Stimulated activated CD8-positive, alpha-beta memory T cell treated with anti-CD3 and anti-CD28 coated beads, Interleukin-12 subunit alpha, Interleukin-12 subunit beta, amount 100 ng/mL, for 4 hours (primary cell): ENCODE measurements at regions not wholly inside any gene's neighbourhood (a gene's known extent, or its start where the extent isn't known, plus 50 kb on each side); places are given as distances from the start of the nearest gene placed in this dataset.

Source experiments
- DNase-seq: peaks from one replicate; pipeline ENCODE4 v3.0.0-alpha.2; 2020; ENCODE audit warnings: low read depth

GRCh38 chr3:124178531-124178930 is 186.6 kb upstream of the ROPN1 start:
- no peak for DNase-seq

GRCh38 chr3:124200407-124200806 is 208.5 kb upstream of the ROPN1 start:
- DNase-seq: no peak

- DNase-seq: no peak
These were observed 209.3 kb upstream of the ROPN1 start for GRCh38 chr3:124201226-124201625.

- no peak for DNase-seq
These were observed 209.9 kb upstream of the ROPN1 start for GRCh38 chr3:124201786-124202185.

GRCh38 chr3:124202754-124203153 is 210.8 kb upstream of the ROPN1 start:
- DNase-seq: no peak

GRCh38 chr3:124203292-124203691 is 211.4 kb upstream of the ROPN1 start:
- no peak for DNase-seq

GRCh38 chr3:124206225-124207055 is 214.5 kb upstream of the ROPN1 start:
- no peak for DNase-seq

- DNase-seq: no peak
These were observed 215.2 kb upstream of the ROPN1 start for GRCh38 chr3:124207077-124207476.

GRCh38 chr3:124207873-124208485 is 216.1 kb upstream of the ROPN1 start:
- no peak for DNase-seq

- no peak for DNase-seq
These were observed 217.5 kb upstream of the ROPN1 start for GRCh38 chr3:124209426-124209825.

GRCh38 chr3:124210899-124211298 is 219.0 kb upstream of the ROPN1 start:
- no peak for DNase-seq

GRCh38 chr3:124213641-124214040 is 221.7 kb upstream of the ROPN1 start:
- no peak for DNase-seq

- no peak for DNase-seq
These were observed 225.6 kb upstream of the ROPN1 start for GRCh38 chr3:124217542-124217941.

GRCh38 chr3:124221422-124221821 is 229.5 kb upstream of the ROPN1 start:
- no peak for DNase-seq

GRCh38 chr3:124223853-124224252 is 231.9 kb upstream of the ROPN1 start:
- DNase-seq: no peak

- no peak for DNase-seq
These were observed 235.3 kb upstream of the ROPN1 start for GRCh38 chr3:124227150-124227630.

- no peak for DNase-seq
These were observed 237.5 kb upstream of the ROPN1 start for GRCh38 chr3:124229420-124229819.

GRCh38 chr3:124229836-124230235 is 237.9 kb upstream of the ROPN1 start:
- DNase-seq: no peak

GRCh38 chr3:124230432-124230831 is 238.5 kb upstream of the ROPN1 start:
- no peak for DNase-seq

GRCh38 chr3:124230998-124231397 is 239.1 kb upstream of the ROPN1 start:
- DNase-seq: no peak

- DNase-seq: no peak
These were observed 242.9 kb upstream of the ROPN1 start for GRCh38 chr3:124234852-124235252.

GRCh38 chr3:124235446-124235845 is 243.5 kb upstream of the ROPN1 start:
- no peak for DNase-seq

GRCh38 chr3:124243177-124243859 is 251.4 kb upstream of the ROPN1 start:
- no peak for DNase-seq
